WI38 (cell line): ENCODE measurements at regions not wholly inside any gene's neighbourhood (a gene's known extent, or its start where the extent isn't known, plus 50 kb on each side); places are given as distances from the start of the nearest gene placed in this dataset.
"Not testable (repeated sequence)": the region's sequence is repeated elsewhere in the genome, so short reads cannot be mapped to it uniquely, and the experiment has no call there.

Source experiments
- H3K4me3 ChIP-seq: 2 replicates; pipeline ENCODE4 v1.5.1; 2011; ENCODE audit warnings: low read depth, mild to moderate bottlenecking, control low read depth, low read length
- CTCF ChIP-seq: IDR thresholded peaks from 2 replicates; pipeline ENCODE4 v1.5.1; 2012; ENCODE audit warnings: low read depth, mild to moderate bottlenecking, control low read depth, low read length

GRCh38 chr9:39566782-39567181 lies 211.3 kb downstream of the SPATA31A1 start:
- H3K4me3 ChIP-seq = not testable (repeated sequence)

DNA sequence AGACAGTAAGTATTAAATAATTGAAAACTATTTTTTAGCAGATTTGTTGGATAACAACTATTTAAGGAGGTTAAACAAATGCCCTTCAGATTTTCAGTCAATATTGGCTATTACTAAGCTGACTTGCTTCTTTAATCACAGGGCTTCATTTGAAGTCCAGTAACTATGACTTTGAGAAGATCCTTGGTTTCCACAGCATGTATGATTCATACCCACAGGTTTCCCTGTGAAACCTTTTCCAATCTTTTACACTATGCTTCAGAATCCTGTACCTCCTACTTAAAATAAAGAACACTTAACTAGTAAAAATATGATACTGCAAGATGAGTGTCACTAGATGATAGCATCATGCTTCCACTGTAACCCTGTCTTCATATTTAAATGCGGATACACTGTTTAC lies 211.9 kb downstream of the SPATA31A1 start:
- not testable (repeated sequence) for H3K4me3 ChIP-seq

DNA sequence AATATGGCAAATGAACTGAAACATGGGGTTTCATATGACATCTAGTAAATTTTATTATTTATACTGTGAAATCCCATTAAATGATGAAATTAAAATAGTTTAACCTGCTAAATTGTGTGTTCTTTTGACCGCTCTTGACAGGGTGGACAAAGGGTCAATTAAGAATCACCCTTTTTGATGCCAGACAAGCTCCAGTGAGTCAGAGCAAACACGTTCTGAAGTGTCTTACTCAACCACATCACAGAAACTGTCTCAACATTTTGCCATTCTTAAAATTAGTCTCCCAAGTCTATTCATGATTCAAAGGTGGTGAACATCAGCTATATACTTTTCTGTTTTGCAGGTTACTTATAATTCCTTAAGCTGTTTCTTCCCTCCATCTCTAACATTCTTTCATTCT lies 213.4 kb downstream of the SPATA31A1 start:
- H3K4me3 ChIP-seq = not testable (repeated sequence)

DNA sequence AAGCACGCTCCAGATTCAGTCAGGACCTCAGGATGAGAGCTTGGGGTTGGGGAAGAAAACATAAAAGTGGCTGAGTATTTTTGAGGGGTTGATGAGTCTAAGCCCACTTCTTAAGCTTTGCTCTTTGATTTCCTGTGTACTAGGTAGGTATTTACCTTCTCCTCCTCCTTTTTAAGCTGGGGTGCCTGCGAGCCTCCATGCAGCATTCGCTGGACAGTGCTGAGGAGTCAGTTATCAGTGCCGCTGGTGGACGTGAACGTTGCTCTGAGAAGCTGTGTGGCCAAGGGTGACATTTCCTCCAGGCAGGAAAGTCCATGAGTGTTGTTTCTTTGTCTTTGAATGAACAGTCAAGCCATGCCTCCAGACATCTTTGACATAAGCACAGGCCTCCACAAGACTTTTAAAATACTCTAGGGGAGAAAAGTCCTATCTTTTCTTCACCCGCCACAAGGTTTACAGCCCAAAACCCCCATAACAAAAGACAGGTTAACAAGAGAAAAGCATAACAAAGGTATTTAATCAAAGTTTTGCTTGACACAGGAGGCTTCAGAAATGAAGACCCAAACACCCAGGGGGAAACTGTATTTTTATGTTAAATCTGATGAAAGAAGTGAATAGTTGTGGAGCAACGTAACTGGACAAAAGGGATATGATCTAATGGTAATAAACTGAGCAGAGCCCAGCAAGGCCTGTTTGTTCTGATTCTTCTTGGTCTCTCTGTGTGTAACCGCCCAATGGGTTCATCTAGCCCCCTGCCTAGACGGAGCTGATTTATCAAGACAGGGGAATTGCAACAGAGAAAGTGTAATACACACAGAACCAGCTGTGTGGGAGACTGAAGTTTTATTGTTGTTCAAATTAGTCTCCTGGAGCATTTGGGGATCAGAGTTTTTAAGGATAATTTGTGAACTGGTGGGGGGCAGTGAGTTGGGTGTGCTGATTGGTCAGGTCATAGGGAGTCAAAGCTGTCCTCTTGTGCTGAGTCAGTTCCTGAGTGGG lies 217.9 kb downstream of the SPATA31A1 start:
- H3K4me3 ChIP-seq = not testable (repeated sequence)

DNA sequence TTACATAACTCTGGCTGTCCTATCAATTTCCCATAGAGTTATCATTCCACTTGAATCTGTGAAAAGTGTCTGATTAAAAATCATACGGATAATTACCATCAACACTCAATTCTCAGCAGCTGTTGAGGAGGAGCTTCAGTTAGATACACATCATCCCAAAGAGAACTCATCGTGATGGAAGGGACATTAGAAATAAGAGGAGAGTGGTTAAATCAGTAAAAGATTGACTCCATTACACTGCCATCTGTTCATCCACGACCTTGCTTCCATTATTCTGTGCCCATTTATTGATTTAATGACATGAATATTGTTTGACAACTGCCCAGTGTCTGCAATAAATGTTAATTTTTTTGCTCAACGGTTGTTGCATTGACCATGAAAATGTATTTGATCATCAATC lies 223.5 kb downstream of the SPATA31A1 start:
- not testable (repeated sequence) for H3K4me3 ChIP-seq

DNA sequence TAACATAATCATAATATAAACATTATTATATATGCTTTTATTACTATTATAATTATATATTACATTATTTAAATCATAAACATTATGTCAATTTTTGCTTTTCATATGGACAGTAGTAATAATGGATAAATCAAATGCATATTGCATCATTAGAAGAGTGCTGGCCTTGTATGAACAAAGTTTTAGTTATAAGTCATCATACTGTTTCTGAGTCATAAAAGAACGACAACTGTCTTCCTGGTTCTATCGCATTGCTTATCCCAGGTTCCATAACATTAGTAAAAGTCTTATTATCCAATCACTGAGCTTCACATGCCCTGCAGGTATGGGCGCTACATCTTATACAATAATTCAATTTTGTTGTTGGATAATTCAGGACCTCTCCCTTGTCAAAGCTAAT lies 225.8 kb downstream of the SPATA31A1 start:
- H3K4me3 ChIP-seq = not testable (repeated sequence)

DNA sequence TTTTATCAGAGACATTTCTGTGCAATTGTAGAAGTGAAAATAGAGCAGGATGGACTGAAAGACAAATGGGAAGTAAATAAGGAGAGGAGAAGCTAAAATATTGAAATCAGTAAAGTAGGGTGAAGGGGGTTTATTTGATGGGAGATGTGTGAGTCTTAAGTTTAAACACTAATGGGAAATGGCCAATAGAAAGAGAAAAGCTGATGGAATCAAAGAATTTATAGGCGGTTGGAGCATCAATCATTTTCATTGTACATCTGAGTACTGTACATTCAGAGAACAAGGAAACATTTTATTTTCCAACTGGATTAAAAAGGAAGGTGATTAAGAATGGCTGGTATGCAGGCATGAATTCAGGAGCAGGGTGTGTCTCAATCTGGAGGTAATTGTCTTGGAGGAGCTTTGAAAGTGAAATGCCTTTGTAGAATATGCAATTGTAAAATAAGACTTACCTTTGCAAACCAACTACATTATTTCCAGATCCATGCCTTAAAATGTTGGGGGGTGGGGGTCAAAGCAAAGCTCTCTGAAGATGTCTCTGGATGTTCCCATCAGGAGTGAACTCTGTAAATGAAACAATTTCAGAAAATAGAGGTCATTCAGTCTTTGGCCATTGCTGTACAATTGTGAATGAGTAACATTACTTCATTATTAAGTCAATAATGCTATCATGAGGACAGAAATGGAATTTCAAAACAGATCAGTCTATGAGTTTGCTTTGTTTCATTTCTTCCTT lies 227.4 kb downstream of the SPATA31A1 start:
- not testable (repeated sequence) for H3K4me3 ChIP-seq

DNA sequence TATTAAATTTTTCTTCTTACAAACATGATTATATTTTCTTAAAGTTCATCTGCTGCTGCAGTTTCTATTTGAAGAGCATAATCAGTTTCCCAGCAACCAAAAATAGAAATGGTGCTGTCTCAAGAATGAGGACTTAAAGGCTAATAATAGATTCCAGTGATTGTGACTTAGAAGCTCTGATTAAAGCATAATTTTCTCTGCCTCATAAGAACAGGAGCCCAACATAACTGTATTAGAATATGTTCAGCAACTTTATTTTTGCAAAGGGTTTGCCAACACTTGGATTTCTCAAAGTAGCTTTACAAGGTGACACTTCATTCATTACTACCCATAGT lies 227.9 kb downstream of the SPATA31A1 start:
- H3K4me3 ChIP-seq = not testable (repeated sequence)

DNA sequence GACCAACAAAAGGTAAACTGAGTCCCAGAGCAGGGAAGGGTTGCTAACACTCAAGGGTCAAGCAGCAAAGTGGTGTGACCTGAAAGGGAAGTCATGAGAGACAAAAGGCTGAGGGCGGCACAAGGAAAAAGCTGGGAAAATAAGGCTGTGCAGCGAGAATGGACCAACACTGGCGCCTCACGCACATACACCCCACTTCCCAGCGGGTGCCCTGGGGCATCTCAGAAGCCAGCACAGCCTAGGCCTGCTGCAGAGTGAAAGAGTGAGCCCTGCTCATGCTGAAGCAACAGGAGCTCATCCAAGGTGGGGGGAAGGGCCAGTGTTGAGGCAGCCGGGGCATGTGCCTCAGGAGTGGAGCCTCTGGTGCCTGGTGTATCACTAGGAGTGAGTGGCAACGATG lies 229.8 kb downstream of the SPATA31A1 start:
- H3K4me3 ChIP-seq = not testable (repeated sequence)

DNA sequence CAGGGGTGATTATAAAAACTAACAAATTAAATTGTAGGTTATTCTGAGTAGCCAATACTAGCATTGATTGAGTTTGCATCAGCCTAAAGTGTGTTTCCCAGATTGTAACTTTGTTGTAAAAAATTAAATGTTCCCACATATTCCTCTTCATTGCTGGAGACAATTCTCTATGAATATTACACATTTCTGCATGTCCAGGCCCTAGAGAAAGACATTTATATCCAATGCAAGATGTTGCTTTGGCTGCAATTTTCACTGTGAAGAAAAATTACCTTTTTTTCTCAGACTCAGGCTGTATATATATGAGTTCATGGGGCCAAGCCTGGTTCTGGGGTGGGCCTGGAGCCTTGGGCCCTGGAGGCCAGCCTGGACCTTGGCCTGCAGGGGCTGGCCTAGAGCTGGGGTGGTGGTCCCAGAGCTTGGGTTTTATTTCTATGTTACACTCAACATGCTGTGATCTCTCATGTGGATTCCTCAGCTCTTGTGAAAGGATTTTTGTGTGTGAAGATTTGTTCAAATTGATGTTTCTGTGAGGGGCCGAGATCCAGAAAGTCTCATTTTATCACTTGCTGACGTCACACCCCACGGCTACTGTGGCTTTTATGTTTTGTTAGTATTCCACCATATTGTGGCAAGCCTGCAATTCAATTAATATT lies 232.5 kb downstream of the SPATA31A1 start:
- no peak overlapping the region for H3K4me3 ChIP-seq
- no peak for TF ChIP-seq CTCF

- no peak overlapping the region for H3K4me3 ChIP-seq
- no peak for TF ChIP-seq CTCF
Measured at GRCh38 chr9:39588500-39589137, 233.2 kb downstream of the SPATA31A1 start.

GRCh38 chr9:39604089-39604488 lies 248.6 kb downstream of the SPATA31A1 start:
- not testable (repeated sequence) for H3K4me3 ChIP-seq

GRCh38 chr9:39611449-39612231 lies 256.2 kb downstream of the SPATA31A1 start:
- not testable (repeated sequence) for H3K4me3 ChIP-seq

DNA sequence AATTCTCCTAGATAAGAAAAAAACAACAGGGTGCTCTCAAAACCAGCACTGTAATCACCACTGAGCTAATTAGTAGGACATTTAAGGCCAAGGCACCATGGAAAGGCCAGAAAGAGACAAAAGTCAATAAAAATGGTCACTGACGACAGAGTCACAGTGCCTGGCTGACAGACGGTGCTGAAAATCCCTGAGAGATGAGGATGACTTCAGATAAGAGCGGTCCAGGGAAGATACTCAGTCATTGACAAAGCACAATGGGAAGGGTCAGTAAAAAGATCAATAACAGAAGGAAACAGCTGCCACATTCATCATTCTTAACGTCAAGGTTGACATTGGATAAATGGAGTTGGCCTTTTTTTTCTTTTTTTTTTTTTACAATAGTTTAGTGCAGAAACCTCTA lies 261.0 kb downstream of the SPATA31A1 start:
- H3K4me3 ChIP-seq = not testable (repeated sequence)

DNA sequence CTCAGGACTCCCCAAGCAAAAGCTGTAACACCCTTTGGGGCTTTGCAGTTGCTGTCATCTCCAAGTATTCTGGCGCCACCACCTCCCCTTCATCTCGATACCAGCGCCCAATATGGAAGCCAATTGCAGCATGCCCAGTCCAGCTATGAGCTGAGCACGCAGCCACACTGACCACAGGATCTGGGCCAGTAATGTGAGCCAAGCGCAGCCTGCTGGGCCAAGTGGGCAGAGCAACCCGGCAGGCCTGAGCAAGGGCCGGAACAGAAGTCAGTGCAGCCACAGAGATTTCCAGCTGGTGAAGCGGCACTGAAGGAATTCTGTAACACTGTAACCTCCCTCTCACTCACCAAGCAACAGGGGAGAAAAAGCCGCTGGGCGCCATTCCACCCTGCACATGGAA lies 268.6 kb downstream of the SPATA31A1 start:
- H3K4me3 ChIP-seq = not testable (repeated sequence)

DNA sequence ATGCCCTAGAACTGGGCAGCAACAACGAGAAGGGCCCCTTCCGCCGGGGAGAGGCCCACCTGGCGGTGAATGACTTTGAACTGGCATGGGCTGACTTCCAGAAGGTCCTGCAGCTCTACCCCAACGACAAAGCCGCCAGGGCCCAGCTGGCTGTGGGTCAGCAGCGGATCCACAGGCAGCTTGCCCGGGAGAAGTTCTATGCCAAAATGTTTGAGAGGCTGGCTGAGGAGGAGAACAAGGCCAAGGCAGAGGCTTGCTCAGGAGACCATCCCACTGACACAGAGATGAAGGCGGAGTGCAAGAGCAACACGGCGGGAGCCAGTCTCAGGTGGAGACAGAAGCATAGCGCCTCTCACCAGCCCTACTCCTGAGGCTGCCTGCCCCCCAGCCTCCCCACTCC lies 276.6 kb downstream of the SPATA31A1 start:
- not testable (repeated sequence) for H3K4me3 ChIP-seq

DNA sequence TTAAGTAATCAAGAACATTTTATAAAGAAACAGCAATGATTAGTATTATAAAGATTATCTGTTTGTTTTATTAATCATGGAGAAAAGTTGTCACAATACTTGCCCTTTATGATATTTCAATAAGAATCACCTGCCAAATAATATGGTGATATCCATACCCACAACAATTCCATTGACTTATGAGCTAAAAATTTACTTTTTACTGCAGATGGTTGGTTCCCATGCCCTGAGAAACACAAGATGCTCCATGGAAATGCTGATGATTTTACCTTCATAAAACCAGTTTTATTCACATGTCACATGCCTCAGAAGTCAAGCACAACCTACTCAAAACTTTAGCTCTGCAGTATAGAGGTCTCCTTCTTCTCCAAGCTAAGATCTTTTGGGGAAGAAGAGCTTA lies 293.6 kb downstream of the SPATA31A1 start:
- not testable (repeated sequence) for H3K4me3 ChIP-seq
